T-helper 2 cell treated with Interferon-gamma antibody and Interleukin-4, amounts not matched to agents 100 ng/mL and 5 ng/mL, for 36 hours (primary cell): ENCODE measurements at regions not wholly inside any gene's neighbourhood (a gene's known extent, or its start where the extent isn't known, plus 50 kb on each side); places are given as distances from the start of the nearest gene placed in this dataset.

Experiments used
- intact Hi-C: fragments of 100-400 bp; cut with micrococcal nuclease; formaldehyde crosslinking; loops from one replicate; pipeline ENCODE4 v1.15.1; 2023

DNA sequence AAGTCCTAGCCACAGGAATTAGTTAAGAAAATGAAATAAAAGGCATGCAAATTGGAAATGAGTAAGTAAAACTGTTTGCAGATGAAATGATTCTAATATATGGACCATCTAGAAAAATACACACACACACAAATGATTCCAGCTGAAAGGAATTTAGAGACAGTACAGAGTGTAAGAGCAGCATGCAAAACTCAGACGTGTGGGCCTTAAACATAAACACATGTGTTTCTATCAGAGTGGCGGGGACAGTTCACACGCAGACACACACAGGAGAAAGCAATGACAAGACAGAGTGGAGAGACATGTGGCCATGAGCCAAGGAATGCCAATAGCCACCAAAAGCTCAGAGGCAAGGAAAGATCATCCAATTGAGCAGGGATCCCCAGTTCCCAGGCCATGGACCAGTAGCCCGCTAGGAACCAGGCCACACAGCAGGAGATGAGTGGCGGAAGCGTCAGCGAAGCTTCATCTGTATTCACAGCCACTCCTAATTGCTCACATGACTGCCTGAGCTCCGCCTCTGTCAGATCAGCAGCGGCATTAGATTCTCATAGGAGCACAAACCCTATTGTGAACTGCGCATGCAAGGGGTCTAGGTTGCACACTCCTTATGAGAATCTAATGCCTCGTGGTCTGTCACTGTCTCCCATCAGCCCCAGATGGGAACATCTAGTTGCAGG, 155.4 kb downstream of the ARL4C start:
- intact Hi-C loops, result no loop called here

GRCh38 chr2:234339501-234339900, 157.4 kb downstream of the ARL4C start:
- intact Hi-C loops, result no loop called here

GRCh38 chr2:234339011-234339410, 157.9 kb downstream of the ARL4C start:
- intact Hi-C loops, result no loop called here

- intact Hi-C loops, result no loop called here
Observed at GRCh38 chr2:234335661-234336228, 161.1 kb downstream of the ARL4C start.

GRCh38 chr2:234334756-234335155, 162.1 kb downstream of the ARL4C start:
- intact Hi-C loops, result no loop called here

DNA sequence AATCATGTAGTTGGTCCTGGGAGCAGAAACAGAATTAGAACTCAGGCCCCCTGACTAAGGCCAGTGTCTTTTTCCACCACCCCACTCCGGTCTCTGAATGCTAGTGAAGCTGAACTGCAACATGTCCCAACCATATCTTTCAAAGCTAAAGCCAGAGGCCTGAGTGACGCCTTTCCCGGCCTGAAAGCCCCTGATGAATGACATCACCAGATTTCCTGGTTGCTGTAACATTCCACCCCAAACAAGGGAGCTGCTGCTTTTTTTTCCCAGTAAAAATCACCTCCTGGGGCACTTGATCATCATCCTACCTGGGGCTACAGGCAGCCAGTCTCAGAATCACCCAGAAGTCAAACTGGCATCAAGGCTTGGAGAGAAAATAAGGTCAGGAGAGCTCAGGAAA, 162.7 kb downstream of the ARL4C start:
- intact Hi-C loops, result no loop called here

- intact Hi-C loops, result no loop called here
Observed at GRCh38 chr2:234333168-234334130, 163.4 kb downstream of the ARL4C start.

- intact Hi-C loops, result no loop called here
Observed at GRCh38 chr2:234331966-234332365, 164.9 kb downstream of the ARL4C start.

DNA sequence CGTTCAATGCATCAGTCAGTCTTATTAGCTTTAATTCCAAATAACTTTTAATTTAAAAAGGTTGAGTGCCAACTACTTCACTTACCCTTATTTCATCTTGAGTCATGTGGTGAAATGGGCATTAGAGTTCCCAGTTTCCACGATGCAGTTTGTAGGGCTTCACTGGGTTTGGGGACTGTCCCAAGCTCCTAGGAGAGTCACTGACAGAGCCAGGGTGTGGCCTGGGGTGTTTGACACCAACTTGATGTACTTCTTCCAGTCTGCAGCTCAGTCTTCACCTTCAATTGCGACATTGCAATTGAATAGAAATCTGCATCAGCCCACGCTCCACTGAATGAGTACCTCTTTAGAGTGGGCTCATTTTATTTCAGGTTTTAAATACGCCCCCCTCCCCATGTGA, 165.3 kb downstream of the ARL4C start:
- intact Hi-C loops, result no loop called here

- intact Hi-C loops, result no loop called here
Observed at GRCh38 chr2:234330902-234331301, 166.0 kb downstream of the ARL4C start.

DNA sequence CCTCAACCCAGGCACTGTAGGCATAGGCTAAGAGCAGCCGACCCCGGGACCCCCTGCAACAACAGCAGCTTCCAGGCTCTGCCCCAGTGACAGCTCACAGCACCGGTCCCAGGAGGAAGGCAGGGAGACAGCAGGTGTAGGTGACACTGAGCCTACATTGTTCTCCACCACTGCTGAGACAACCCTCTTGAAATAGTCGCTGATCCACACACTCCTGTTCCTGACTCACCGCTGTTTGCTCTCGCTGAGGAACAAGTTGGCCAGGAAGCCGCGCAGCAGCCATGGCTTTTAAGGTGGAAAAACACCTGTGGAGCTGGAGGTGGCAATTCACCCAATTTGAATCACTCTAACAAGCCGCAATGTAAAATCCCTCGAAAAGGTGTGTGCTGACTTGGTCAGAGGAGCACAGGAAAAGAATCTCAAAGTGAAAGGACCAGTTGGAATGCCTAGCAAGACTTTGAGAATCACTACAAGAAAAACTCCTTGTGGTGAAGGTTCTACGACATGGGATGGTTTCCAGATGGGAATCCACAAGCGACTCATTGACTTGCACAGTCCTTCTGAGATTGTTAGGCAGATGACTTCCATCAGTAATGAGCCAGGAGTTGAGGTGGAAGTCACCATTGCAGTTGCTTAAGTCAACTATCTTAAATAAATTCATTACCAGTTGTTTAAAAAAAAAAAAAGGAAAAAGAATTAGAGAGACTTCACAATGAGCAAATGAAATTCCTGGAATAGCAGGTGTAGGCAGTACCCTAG, 167.5 kb downstream of the ARL4C start:
- intact Hi-C loops, result no loop called here

GRCh38 chr2:234328444-234328990, 168.4 kb downstream of the ARL4C start:
- intact Hi-C loops, result no loop called here

GRCh38 chr2:234326694-234327093, 170.2 kb downstream of the ARL4C start:
- intact Hi-C loops, result no loop called here

- intact Hi-C loops, result no loop called here
Observed at GRCh38 chr2:234324116-234324515, 172.8 kb downstream of the ARL4C start.

DNA sequence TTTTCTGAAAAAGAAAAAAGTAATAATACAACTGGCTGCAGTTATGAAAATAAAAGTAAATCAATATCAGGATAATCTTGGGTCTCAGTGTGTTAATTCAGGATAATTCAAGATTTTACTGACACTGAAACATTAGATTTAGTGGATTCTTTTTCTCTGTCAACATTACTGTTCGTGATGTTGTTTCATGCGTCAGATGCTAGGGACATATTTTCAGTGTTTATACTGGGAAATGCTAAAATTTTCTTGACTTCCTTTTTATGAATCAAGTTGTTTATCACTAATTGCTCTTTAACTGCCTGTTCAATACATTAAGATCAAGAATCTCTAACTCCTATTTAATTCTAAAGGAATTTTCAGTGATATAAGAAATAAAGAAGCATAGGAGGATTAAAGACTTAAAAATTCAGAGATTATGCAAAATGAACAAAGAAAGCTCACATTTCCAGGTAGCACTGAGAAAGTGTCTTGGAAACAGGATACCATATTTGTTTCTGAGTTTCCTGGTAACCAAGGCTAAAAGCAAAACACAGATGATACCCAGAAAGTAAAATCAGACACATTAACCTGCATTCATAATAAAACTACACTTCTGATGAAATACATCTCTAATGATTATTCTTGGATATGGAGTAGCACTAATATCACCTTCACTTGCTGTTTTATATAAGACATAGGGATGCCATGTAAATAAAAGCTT, 174.0 kb downstream of the ARL4C start:
- intact Hi-C loops, result loop anchor here (1.0 kb wide), 1 partner anchor 31 kb away; no protein-coding TSS in a partner anchor

GRCh38 chr2:234320066-234320465, 176.8 kb downstream of the ARL4C start:
- intact Hi-C loops, result no loop called here

GRCh38 chr2:234318361-234318760, 178.5 kb downstream of the ARL4C start:
- intact Hi-C loops, result no loop called here

DNA sequence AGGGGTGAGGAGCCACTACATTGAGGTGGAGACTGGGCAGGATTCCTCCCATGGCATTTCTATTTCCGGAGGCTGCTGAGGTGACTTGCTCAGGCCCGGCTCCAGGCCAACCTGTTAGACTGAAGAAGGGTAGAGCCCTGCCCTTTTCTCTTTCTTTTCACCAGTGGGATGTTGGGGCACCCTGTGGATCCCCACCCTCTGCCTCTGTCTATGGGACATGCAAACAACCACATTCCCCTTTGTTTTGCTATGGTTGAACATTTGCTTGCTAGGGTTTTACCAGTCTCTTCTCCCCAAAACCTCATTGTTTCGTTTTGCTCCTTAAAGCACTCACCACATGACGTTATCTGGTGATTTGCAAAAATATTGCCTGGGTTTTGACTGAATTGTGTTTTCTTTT, 183.3 kb downstream of the ARL4C start:
- intact Hi-C loops, result no loop called here

DNA sequence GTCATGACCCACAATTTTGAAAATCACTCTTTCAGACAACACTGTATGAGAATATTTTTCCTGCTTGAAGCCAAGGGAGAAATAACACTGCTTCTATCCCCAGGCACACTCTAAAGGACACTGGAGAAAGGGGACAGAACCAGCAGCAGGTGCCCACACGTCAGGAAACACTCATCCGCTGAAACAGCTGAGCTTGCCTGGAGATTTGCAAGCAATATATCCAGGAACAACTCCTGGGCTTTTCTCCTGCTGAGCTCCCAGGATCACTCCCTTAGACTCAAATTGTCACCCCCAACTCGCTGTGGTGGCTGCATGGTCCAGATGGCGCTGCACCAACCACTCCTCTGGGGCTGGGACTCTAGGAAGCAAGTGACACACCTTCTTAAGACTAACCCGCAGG, 186.7 kb downstream of the ARL4C start:
- intact Hi-C loops, result no loop called here

DNA sequence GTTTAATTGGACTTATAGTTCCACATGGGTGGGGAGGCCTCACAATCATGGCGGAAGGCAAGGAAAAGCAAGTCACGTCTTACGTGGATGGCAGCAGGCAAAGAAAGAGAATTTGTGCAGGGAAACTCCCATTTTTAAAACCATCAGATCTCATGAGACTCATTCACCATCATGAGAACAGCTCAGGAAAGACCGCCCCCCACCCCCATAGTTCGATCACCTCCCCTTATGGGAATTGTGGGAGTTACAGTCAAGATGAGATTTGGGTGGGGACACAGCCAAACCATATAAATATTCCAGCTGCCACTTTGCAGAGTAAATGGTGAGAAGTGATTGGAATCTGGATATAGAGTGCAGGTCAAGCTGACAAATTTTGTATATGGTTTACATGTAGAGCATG, 187.4 kb downstream of the ARL4C start:
- intact Hi-C loops, result no loop called here

GRCh38 chr2:234308813-234309195, 188.1 kb downstream of the ARL4C start:
- intact Hi-C loops, result loop anchor here (1.0 kb wide), 3 partner anchors 17 to 155 kb away; no protein-coding TSS in a partner anchor
